GM06990 (cell line): ENCODE measurements at regions not wholly inside any gene's neighbourhood (a gene's known extent, or its start where the extent isn't known, plus 50 kb on each side); places are given as distances from the start of the nearest gene placed in this dataset.

Source experiments
- DNase-seq: peaks from one replicate; pipeline ENCODE4 v3.0.0-alpha.2; 2011; ENCODE audit not compliant: insufficient read length; ENCODE audit errors: extremely low read depth
- H3K27me3 ChIP-seq: replicated peaks from 2 replicates; pipeline ENCODE4 v1.6.0; 2011; ENCODE audit warnings: low read length; ENCODE audit not compliant: control insufficient read depth, insufficient read depth
- H3K36me3 ChIP-seq: 2 replicates; pipeline ENCODE4 v1.5.1; 2011; ENCODE audit warnings: low read length; ENCODE audit not compliant: control insufficient read depth, insufficient read depth
- H3K4me3 ChIP-seq: replicated peaks from 2 replicates; pipeline ENCODE4 v1.5.1; 2011; ENCODE audit warnings: low read depth, mild to moderate bottlenecking, control low read depth, low read length
- TF ChIP-seq, protein P1 (sequence below): IDR thresholded peaks from 2 replicates; pipeline ENCODE4 v1.5.1; 2011; ENCODE audit warnings: low read length, control low read depth, mild to moderate bottlenecking, inconsistent platforms; ENCODE audit not compliant: insufficient read depth, poor library complexity, severe bottlenecking

DNA sequence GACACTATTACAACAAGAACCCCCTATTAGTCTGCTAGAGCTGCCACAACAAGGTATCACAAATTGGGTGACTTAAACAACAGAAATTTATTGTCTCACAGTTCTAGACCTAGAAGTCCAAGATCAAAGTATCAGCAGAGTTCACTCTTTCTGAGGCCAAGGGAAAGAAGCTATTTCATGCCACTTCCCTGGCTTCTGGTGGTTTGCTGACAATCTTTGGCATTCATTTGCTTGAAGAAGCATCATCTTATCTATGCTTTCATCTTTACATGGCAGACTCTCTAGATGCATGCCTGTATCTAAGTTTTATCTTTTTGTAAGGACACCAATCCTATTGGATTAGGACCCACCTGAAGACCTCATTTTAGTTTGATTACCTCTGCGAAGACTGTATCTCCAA is 296.8 kb upstream of the MARCKS start:
- TF ChIP-seq, protein P1, sequence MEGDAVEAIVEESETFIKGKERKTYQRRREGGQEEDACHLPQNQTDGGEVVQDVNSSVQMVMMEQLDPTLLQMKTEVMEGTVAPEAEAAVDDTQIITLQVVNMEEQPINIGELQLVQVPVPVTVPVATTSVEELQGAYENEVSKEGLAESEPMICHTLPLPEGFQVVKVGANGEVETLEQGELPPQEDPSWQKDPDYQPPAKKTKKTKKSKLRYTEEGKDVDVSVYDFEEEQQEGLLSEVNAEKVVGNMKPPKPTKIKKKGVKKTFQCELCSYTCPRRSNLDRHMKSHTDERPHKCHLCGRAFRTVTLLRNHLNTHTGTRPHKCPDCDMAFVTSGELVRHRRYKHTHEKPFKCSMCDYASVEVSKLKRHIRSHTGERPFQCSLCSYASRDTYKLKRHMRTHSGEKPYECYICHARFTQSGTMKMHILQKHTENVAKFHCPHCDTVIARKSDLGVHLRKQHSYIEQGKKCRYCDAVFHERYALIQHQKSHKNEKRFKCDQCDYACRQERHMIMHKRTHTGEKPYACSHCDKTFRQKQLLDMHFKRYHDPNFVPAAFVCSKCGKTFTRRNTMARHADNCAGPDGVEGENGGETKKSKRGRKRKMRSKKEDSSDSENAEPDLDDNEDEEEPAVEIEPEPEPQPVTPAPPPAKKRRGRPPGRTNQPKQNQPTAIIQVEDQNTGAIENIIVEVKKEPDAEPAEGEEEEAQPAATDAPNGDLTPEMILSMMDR = no peak
- Histone ChIP-seq H3K36me3 (no peaks in the 10 kb centered on the region), H3K27me3 (no peaks in the 10 kb centered on the region), H3K4me3 (no peak overlapping the region)
- no peak for DNase-seq

DNA sequence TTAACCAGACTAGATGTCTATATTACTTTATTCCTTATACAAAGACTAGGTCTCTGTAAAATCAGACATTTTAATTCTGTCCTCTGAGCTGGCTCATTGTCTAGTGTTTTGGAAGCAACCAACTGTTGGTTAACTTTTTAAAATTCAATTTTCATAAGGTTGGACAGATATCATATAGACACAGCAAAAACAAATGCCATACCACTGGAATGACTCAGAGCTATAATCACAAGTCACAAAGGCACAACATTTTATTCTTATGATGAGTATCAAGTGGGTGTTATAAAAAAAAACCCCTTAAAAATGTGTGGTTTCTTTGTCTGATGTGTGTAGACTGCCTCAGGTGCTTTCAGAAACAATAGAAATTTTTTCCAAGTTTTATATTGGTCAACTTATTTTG is 296.2 kb upstream of the MARCKS start:
- Histone ChIP-seq H3K27me3 (no peaks in the 10 kb centered on the region), H3K4me3 (no peak overlapping the region), H3K36me3 (no peaks in the 10 kb centered on the region)
- TF ChIP-seq, protein P1 = no peak
- no peak for DNase-seq

DNA sequence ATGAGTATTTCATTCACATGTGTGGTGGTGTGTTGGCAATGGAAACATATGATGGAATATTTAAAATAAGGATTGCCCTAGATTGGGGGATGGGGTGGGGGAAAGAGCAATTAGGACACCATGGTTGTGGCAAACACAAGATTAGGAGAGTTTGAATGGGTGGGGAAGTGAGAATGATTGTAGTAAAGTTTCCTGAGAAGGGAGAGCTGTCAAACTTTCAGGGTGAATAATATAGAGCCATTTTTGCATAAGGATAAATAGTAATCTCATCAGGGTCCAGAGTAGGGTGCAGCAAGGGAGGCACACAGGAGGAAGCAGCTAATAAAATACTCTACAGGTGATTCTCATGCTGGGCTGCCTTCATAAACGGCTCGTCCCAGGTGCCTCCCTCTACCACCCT is 294.9 kb upstream of the MARCKS start:
- DNase-seq = no peak
- Histone ChIP-seq H3K36me3 (no peaks in the 10 kb centered on the region), H3K27me3 (no peaks in the 10 kb centered on the region), H3K4me3 (no peak overlapping the region)
- TF ChIP-seq, protein P1 = no peak

DNA sequence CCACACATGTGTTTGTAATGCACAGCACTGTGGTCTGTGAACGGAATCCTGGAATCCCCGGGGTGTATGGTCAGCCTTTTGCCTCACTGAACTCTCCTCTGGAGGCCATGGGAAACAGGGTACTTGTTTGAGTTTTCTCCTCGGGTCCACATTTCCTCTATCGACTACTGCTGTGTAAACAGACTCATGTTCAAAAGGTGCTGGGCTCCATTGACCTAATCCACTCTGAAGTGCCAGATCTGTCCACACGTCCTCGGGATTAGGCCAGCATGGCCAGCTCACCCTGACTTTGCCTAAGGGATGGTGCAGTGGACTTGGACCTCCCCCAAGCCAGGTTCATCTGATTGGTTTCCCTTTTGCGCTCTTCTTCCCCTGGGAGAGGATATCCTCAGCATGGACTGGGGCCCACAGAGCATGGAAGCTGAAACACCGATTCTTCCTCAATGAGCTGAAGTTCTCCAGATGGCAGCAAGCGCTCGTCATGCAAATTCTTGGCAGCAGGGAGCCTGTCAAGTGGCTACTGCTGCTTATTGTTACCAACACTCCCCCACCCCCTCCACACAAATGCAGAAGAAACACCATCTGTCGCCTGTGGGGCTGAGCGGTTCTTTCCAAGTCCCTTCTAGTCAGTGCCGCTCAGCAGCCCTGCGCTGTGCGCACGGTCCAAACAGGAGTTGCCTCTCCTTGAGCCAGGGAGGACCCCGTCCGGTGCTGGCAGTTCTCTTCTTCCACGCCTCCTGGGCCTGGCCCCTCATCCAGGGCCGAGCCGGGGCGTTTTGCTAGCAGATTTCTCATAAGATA is 292.6 kb upstream of the MARCKS start:
- peak; percentile 23 for DNase-seq
- Histone ChIP-seq H3K36me3 (no peaks in the 10 kb centered on the region), H3K27me3 (no peaks in the 10 kb centered on the region), H3K4me3 (no peak overlapping the region)
- TF ChIP-seq, protein P1 = no peak

DNA sequence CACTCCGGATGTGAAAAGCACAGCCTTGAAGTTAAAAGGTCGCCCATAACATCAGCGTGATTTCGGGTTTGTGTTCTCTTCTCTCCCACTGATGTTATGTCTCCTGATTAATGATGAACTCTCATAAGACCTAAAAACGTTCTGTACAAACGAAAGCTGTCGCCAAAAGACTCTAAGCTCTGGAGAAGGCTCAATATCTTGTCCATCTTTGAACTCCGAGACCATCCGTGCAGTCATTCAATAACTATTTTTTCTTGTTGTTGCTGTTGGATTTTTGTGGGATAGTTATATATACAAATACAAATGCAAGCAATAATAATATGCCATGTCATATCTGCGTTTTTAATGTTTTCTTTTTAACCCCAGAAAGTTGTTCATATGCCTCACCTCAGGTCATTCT is 291.8 kb upstream of the MARCKS start:
- DNase-seq = no peak

More for the DNA sequence above, 291.8 kb upstream of the MARCKS start:
- TF ChIP-seq, protein P1 = no peak
- no peak overlapping the region for H3K4me3 ChIP-seq
- H3K36me3 ChIP-seq = no peaks in the 10 kb centered on the region
- H3K27me3 ChIP-seq = no peaks in the 10 kb centered on the region
